ENCODE measurements at regions not wholly inside any gene's neighbourhood (a gene's known extent, or its start where the extent isn't known, plus 50 kb on each side); places are given as distances from the start of the nearest gene placed in this dataset.

GRCh38 chr1:208425096-208425495 is 180.9 kb upstream of the PLXNA2 start:
- TF ChIP-seq, protein P1, sequence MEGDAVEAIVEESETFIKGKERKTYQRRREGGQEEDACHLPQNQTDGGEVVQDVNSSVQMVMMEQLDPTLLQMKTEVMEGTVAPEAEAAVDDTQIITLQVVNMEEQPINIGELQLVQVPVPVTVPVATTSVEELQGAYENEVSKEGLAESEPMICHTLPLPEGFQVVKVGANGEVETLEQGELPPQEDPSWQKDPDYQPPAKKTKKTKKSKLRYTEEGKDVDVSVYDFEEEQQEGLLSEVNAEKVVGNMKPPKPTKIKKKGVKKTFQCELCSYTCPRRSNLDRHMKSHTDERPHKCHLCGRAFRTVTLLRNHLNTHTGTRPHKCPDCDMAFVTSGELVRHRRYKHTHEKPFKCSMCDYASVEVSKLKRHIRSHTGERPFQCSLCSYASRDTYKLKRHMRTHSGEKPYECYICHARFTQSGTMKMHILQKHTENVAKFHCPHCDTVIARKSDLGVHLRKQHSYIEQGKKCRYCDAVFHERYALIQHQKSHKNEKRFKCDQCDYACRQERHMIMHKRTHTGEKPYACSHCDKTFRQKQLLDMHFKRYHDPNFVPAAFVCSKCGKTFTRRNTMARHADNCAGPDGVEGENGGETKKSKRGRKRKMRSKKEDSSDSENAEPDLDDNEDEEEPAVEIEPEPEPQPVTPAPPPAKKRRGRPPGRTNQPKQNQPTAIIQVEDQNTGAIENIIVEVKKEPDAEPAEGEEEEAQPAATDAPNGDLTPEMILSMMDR (IDR thresholded peaks at IDR 0.05): no peak
- TF ChIP-seq POLR2A (IDR thresholded peaks at IDR 0.05): no peak
